Smooth muscle cell (in vitro differentiated cells): ENCODE measurements at regions not wholly inside any gene's neighbourhood (a gene's known extent, or its start where the extent isn't known, plus 50 kb on each side); places are given as distances from the start of the nearest gene placed in this dataset.

Experiments
- DNase-seq: peaks from one replicate; lab custom pipeline; 2025; ENCODE audit not compliant: unreplicated experiment; lab: John Stamatoyannopoulos, UW
- H2AFZ ChIP-seq: fragments of 200-600 bp; sonication (generic); 2 replicates; pipeline ENCODE4 v1.6.0; 2016; ENCODE audit warnings: antibody characterized with exemption, low read depth, mild to moderate bottlenecking
- H3F3A ChIP-seq: fragments of 200-600 bp; sonication (generic); 2 replicates; pipeline ENCODE4 v1.6.0; 2017; ENCODE audit warnings: antibody characterized with exemption, low read depth
- H3K27ac ChIP-seq: fragments of 200-600 bp; sonication (generic); 2 replicates; pipeline ENCODE4 v1.5.1; 2016; ENCODE audit warnings: low read depth, mild to moderate bottlenecking
- H3K27me3 ChIP-seq: fragments of 200-600 bp; sonication (generic); 2 replicates; pipeline ENCODE4 v1.6.1; 2016; ENCODE audit warnings: low read depth, mild to moderate bottlenecking
- H3K36me3 ChIP-seq: fragments of 200-600 bp; sonication (generic); 2 replicates; pipeline ENCODE4 v1.5.1; 2016; ENCODE audit warnings: low read depth
- H3K4me1 ChIP-seq: fragments of 200-600 bp; sonication (generic); 2 replicates; pipeline ENCODE4 v1.5.1; 2016; ENCODE audit warnings: low read depth
- H3K4me2 ChIP-seq: fragments of 200-600 bp; sonication (generic); 2 replicates; pipeline ENCODE4 v1.6.0; 2016; ENCODE audit warnings: mild to moderate bottlenecking
- H3K4me3 ChIP-seq: fragments of 200-600 bp; sonication (generic); 2 replicates; pipeline ENCODE4 v1.5.1; 2016; ENCODE audit warnings: mild to moderate bottlenecking
- H3K79me2 ChIP-seq: fragments of 200-600 bp; sonication (generic); 2 replicates; pipeline ENCODE4 v1.6.0; 2016; ENCODE audit warnings: low read depth, mild to moderate bottlenecking
- H3K9ac ChIP-seq: fragments of 200-600 bp; sonication (generic); 2 replicates; pipeline ENCODE4 v1.6.0; 2016; ENCODE audit warnings: low read depth
- H3K9me3 ChIP-seq: fragments of 200-600 bp; sonication (generic); replicated peaks from 2 replicates; pipeline ENCODE4 v1.5.1; 2016; ENCODE audit warnings: low read depth
- H4K20me1 ChIP-seq: fragments of 200-600 bp; sonication (generic); 2 replicates; pipeline ENCODE4 v1.6.0; 2016; ENCODE audit warnings: low read depth
- WGBS: methylation state at CpG from one replicate; pipeline ENCODE4 v1.1.7; 2016; ENCODE audit warnings: low lambda C conversion rate; 5-methylcytosine and 5-hydroxymethylcytosine counted together
- TF ChIP-seq, protein P1 (sequence below): fragments of 200-600 bp; sonication (generic); IDR thresholded peaks from 2 replicates; pipeline ENCODE4 v1.5.1; 2017; ENCODE audit warnings: borderline replicate concordance, mild to moderate bottlenecking, antibody characterized with exemption; ENCODE audit not compliant: insufficient read depth, poor library complexity, severe bottlenecking

DNA sequence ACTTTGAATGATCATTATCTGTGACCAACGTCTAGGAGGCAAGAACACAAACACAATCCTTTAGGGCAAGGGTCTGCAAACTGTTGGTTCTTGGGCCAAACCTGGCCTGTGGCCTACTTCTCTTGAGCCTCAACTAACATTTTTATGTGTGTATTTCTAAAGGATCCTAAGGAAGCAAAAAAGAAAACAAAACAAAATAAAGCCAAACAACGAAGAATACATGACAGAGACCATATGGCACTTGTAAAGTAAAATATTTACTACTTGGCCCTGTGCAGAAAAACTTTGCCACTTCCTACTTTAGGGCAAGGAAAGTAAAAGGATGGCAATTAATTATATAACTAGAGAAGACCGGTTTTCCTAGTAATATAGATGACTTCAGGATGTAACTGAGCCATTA is 1056.2 kb downstream of the EPHA7 start:
- no peaks in the 10 kb centered on the region for H3K9me3 ChIP-seq
- no peaks in the 10 kb centered on the region for H4K20me1 ChIP-seq
- H3K79me2 ChIP-seq: no peaks in the 10 kb centered on the region
- H3K4me3 ChIP-seq: no peak overlapping the region
- peak overlapping the region; percentile 81 for H2AFZ ChIP-seq
- H3F3A ChIP-seq: peaks cover 3% of the 10 kb centered on the region
- H3K4me1 ChIP-seq: no peaks in the 10 kb centered on the region
- DNase-seq: no peak
- H3K27ac ChIP-seq: peak overlapping the region; percentile 7
- H3K36me3 ChIP-seq: no peaks in the 10 kb centered on the region
- 51% methylated on average over 3 of the region's 3 CpGs for WGBS
- H3K9ac ChIP-seq: no peak overlapping the region
- no peak overlapping the region for H3K4me2 ChIP-seq
- TF ChIP-seq, protein P1, sequence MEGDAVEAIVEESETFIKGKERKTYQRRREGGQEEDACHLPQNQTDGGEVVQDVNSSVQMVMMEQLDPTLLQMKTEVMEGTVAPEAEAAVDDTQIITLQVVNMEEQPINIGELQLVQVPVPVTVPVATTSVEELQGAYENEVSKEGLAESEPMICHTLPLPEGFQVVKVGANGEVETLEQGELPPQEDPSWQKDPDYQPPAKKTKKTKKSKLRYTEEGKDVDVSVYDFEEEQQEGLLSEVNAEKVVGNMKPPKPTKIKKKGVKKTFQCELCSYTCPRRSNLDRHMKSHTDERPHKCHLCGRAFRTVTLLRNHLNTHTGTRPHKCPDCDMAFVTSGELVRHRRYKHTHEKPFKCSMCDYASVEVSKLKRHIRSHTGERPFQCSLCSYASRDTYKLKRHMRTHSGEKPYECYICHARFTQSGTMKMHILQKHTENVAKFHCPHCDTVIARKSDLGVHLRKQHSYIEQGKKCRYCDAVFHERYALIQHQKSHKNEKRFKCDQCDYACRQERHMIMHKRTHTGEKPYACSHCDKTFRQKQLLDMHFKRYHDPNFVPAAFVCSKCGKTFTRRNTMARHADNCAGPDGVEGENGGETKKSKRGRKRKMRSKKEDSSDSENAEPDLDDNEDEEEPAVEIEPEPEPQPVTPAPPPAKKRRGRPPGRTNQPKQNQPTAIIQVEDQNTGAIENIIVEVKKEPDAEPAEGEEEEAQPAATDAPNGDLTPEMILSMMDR: no peak
- H3K27me3 ChIP-seq: no peaks in the 10 kb centered on the region

DNA sequence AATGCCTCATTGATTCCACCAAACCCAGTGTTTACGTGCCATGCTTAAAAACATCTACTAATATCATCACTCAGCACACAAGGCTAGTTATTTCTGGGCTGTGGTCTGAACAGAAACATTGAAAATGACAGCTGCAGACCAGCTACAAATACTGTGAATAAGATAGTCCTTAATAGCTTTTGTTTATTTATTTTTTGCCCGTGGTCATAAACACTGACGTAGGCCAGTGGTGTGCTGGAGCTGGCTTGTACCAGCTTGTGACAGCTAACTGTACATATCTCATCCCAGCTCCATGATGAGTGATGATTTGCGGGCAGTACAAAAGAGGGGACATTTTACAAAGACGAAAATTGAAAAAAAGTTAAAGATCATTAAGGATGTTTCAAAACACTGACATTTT is 1057.0 kb downstream of the EPHA7 start:
- no peak for DNase-seq
- H3K4me3 ChIP-seq: no peak overlapping the region
- no peaks in the 10 kb centered on the region for H3K27me3 ChIP-seq
- H3K4me2 ChIP-seq: peak overlapping the region; percentile 40
- H4K20me1 ChIP-seq: no peaks in the 10 kb centered on the region
- H3K9me3 ChIP-seq: no peaks in the 10 kb centered on the region
- peaks cover 3% of the 10 kb centered on the region for H3F3A ChIP-seq
- TF ChIP-seq, protein P1: no peak
- no peak overlapping the region for H3K9ac ChIP-seq
- H3K27ac ChIP-seq: peak overlapping the region; percentile 7
- H3K36me3 ChIP-seq: no peaks in the 10 kb centered on the region
- 23% methylated on average over 5 of the region's 5 CpGs for WGBS
- H3K4me1 ChIP-seq: no peaks in the 10 kb centered on the region
- H3K79me2 ChIP-seq: no peaks in the 10 kb centered on the region
- H2AFZ ChIP-seq: peak overlapping the region; percentile 81

DNA sequence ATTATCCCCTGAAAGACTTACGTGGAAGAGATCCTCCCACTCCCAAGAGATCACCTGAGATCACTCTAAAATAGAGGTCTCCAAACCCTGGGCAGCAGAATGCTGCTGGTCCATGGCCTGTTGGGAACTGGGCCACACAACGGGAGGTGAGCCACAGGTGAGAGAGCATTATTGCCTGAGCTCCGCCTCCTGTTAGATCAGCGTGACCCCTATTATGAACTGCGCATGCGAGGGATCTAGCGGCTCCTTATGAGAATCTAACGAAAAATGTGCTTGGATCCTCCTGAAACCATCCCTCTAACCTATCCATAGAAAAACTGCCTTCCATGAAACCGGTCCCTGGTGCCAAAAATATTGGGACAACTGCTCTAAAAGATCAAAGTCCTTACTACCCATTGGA is 1057.4 kb downstream of the EPHA7 start:
- no peak overlapping the region for H3K9ac ChIP-seq
- 90% methylated on average over 9 of the region's 9 CpGs for WGBS
- TF ChIP-seq, protein P1: no peak

DNA sequence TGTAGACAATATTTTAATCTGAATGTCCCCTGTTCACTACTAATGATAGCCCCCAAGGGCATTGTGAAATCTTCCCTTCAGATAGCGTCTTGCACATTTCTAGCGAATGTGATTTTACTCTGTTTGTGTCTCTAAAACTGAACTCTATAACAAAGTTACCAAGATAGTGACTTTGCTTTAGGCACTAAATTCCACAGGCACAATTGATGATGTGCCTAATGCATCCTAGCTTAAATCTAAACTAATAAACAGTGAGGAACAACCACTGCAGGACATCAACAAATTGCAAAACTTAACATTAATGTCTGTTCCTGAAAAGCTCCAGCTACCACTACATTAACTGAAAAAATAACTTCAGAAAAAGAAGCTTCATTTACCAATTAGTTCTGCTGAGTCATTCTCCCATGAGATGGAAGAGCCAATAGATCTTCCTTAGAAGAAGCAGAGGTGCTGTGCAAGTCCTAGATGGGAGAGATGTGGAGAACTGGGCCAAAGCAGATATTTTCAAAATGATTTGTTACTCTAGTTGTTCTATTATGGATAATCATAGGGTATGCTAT is 1065.0 kb downstream of the EPHA7 start:
- Histone ChIP-seq H2AFZ (peak overlapping the region; percentile 75), H3K79me2 (no peaks in the 10 kb centered on the region), H3K4me1 (no peaks in the 10 kb centered on the region), H3K27ac (no peak overlapping the region), H3K4me2 (no peak overlapping the region), H3K9me3 (no peaks in the 10 kb centered on the region), H4K20me1 (no peaks in the 10 kb centered on the region), H3F3A (no peaks in the 10 kb centered on the region), H3K9ac (no peak overlapping the region), H3K36me3 (no peaks in the 10 kb centered on the region), H3K27me3 (no peaks in the 10 kb centered on the region), H3K4me3 (no peak overlapping the region)
- WGBS: 44% methylated on average over 2 of the region's 2 CpGs
- TF ChIP-seq, protein P1: no peak
- no peak for DNase-seq

More for the DNA sequence above, 1057.4 kb downstream of the EPHA7 start:
- H3K4me3 ChIP-seq: no peak overlapping the region
- H3K79me2 ChIP-seq: no peaks in the 10 kb centered on the region
- peak overlapping the region; percentile 81 for H2AFZ ChIP-seq
- no peaks in the 10 kb centered on the region for H3K9me3 ChIP-seq
- H3K4me1 ChIP-seq: no peaks in the 10 kb centered on the region
- H3K36me3 ChIP-seq: no peaks in the 10 kb centered on the region
- no peak overlapping the region for H3K27ac ChIP-seq
- H3F3A ChIP-seq: peaks cover 3% of the 10 kb centered on the region
- no peaks in the 10 kb centered on the region for H3K27me3 ChIP-seq
- DNase-seq: no peak
- H4K20me1 ChIP-seq: no peaks in the 10 kb centered on the region
- peak overlapping the region; percentile 40 for H3K4me2 ChIP-seq
